ENCODE measurements at regions not wholly inside any gene's neighbourhood (a gene's known extent, or its start where the extent isn't known, plus 50 kb on each side); places are given as distances from the start of the nearest gene placed in this dataset.

- Histone ChIP-seq H3K36me3 (ENCODE audit: control insufficient read depth, insufficient read depth, low read length) (no peaks in the 10 kb centered on the region), H3K9ac (ENCODE audit: low read depth, low read length) (no peak overlapping the region), H3K4me3 (ENCODE audit: low read depth, low read length) (no peak overlapping the region), H3K9me3 (ENCODE audit: control insufficient read depth, insufficient read depth, low read length) (no peaks in the 10 kb centered on the region), H3K27ac (ENCODE audit: low read depth, low read length) (no peak overlapping the region), H3K4me1 (ENCODE audit: control insufficient read depth, insufficient read depth, low read length) (peaks cover 14% of the 10 kb centered on the region), H3K27me3 (ENCODE audit: control insufficient read depth, insufficient read depth, low read length) (no peaks in the 10 kb centered on the region)
Observed at GRCh38 chr1:239538239-239538988, 152.0 kb downstream of the CHRM3 start.

GRCh38 chr1:239539051-239539450, 152.7 kb downstream of the CHRM3 start:
- Histone ChIP-seq H3K36me3 (ENCODE audit: control insufficient read depth, insufficient read depth, low read length) (no peaks in the 10 kb centered on the region), H3K9me3 (ENCODE audit: control insufficient read depth, insufficient read depth, low read length) (no peaks in the 10 kb centered on the region), H3K4me1 (ENCODE audit: control insufficient read depth, insufficient read depth, low read length) (peaks cover 14% of the 10 kb centered on the region), H3K27ac (ENCODE audit: low read depth, low read length) (no peak overlapping the region), H3K9ac (ENCODE audit: low read depth, low read length) (no peak overlapping the region), H3K27me3 (ENCODE audit: control insufficient read depth, insufficient read depth, low read length) (no peaks in the 10 kb centered on the region), H3K4me3 (ENCODE audit: low read depth, low read length) (no peak overlapping the region)

- H3K27me3 ChIP-seq (ENCODE audit: control insufficient read depth, insufficient read depth, low read length) = no peaks in the 10 kb centered on the region
- no peak overlapping the region for H3K4me3 ChIP-seq (ENCODE audit: low read depth, low read length)
- H3K27ac ChIP-seq (ENCODE audit: low read depth, low read length) = no peak overlapping the region
- peaks cover 14% of the 10 kb centered on the region for H3K4me1 ChIP-seq (ENCODE audit: control insufficient read depth, insufficient read depth, low read length)
- no peak overlapping the region for H3K9ac ChIP-seq (ENCODE audit: low read depth, low read length)
- no peaks in the 10 kb centered on the region for H3K9me3 ChIP-seq (ENCODE audit: control insufficient read depth, insufficient read depth, low read length)
- H3K36me3 ChIP-seq (ENCODE audit: control insufficient read depth, insufficient read depth, low read length) = no peaks in the 10 kb centered on the region
Observed at GRCh38 chr1:239539812-239540211, 153.4 kb downstream of the CHRM3 start.

- Histone ChIP-seq H3K27ac (ENCODE audit: low read depth, low read length) (no peak overlapping the region), H3K9me3 (ENCODE audit: control insufficient read depth, insufficient read depth, low read length) (no peaks in the 10 kb centered on the region), H3K4me3 (ENCODE audit: low read depth, low read length) (no peak overlapping the region), H3K9ac (ENCODE audit: low read depth, low read length) (no peak overlapping the region), H3K4me1 (ENCODE audit: control insufficient read depth, insufficient read depth, low read length) (0 out of 2 replicates have a peak, but pooled peaks cover 3% of the 10 kb centered on the region), H3K27me3 (ENCODE audit: control insufficient read depth, insufficient read depth, low read length) (no peaks in the 10 kb centered on the region), H3K36me3 (ENCODE audit: control insufficient read depth, insufficient read depth, low read length) (no peaks in the 10 kb centered on the region)
Observed at GRCh38 chr1:239543873-239544272, 157.5 kb downstream of the CHRM3 start.

GRCh38 chr1:239545466-239545865, 159.1 kb downstream of the CHRM3 start:
- H3K4me3 ChIP-seq (ENCODE audit: low read depth, low read length) = no peak overlapping the region
- H3K27me3 ChIP-seq (ENCODE audit: control insufficient read depth, insufficient read depth, low read length) = no peaks in the 10 kb centered on the region
- H3K9ac ChIP-seq (ENCODE audit: low read depth, low read length) = no peak overlapping the region
- no peaks in the 10 kb centered on the region for H3K36me3 ChIP-seq (ENCODE audit: control insufficient read depth, insufficient read depth, low read length)
- H3K27ac ChIP-seq (ENCODE audit: low read depth, low read length) = no peak overlapping the region
- H3K9me3 ChIP-seq (ENCODE audit: control insufficient read depth, insufficient read depth, low read length) = no peaks in the 10 kb centered on the region
- H3K4me1 ChIP-seq (ENCODE audit: control insufficient read depth, insufficient read depth, low read length) = no peaks in the 10 kb centered on the region

GRCh38 chr1:239547987-239548386, 161.6 kb downstream of the CHRM3 start:
- Histone ChIP-seq H3K36me3 (ENCODE audit: control insufficient read depth, insufficient read depth, low read length) (no peaks in the 10 kb centered on the region), H3K4me3 (ENCODE audit: low read depth, low read length) (no peak overlapping the region), H3K4me1 (ENCODE audit: control insufficient read depth, insufficient read depth, low read length) (no peaks in the 10 kb centered on the region), H3K9ac (ENCODE audit: low read depth, low read length) (no peak overlapping the region), H3K27ac (ENCODE audit: low read depth, low read length) (no peak overlapping the region), H3K27me3 (ENCODE audit: control insufficient read depth, insufficient read depth, low read length) (no peaks in the 10 kb centered on the region), H3K9me3 (ENCODE audit: control insufficient read depth, insufficient read depth, low read length) (no peaks in the 10 kb centered on the region)

GRCh38 chr1:239550178-239550577, 163.8 kb downstream of the CHRM3 start:
- Histone ChIP-seq H3K4me1 (ENCODE audit: control insufficient read depth, insufficient read depth, low read length) (no peaks in the 10 kb centered on the region), H3K27me3 (ENCODE audit: control insufficient read depth, insufficient read depth, low read length) (no peaks in the 10 kb centered on the region), H3K4me3 (ENCODE audit: low read depth, low read length) (no peak overlapping the region), H3K9me3 (ENCODE audit: control insufficient read depth, insufficient read depth, low read length) (no peaks in the 10 kb centered on the region), H3K36me3 (ENCODE audit: control insufficient read depth, insufficient read depth, low read length) (no peaks in the 10 kb centered on the region), H3K27ac (ENCODE audit: low read depth, low read length) (no peak overlapping the region), H3K9ac (ENCODE audit: low read depth, low read length) (no peak overlapping the region)

GRCh38 chr1:239555350-239555749, 169.0 kb downstream of the CHRM3 start:
- Histone ChIP-seq H3K27me3 (ENCODE audit: control insufficient read depth, insufficient read depth, low read length) (no peaks in the 10 kb centered on the region), H3K27ac (ENCODE audit: low read depth, low read length) (no peak overlapping the region), H3K4me1 (ENCODE audit: control insufficient read depth, insufficient read depth, low read length) (no peaks in the 10 kb centered on the region), H3K36me3 (ENCODE audit: control insufficient read depth, insufficient read depth, low read length) (no peaks in the 10 kb centered on the region), H3K9ac (ENCODE audit: low read depth, low read length) (no peak overlapping the region), H3K9me3 (ENCODE audit: control insufficient read depth, insufficient read depth, low read length) (no peaks in the 10 kb centered on the region), H3K4me3 (ENCODE audit: low read depth, low read length) (no peak overlapping the region)

- Histone ChIP-seq H3K9me3 (ENCODE audit: control insufficient read depth, insufficient read depth, low read length) (no peaks in the 10 kb centered on the region), H3K27ac (ENCODE audit: low read depth, low read length) (no peak overlapping the region), H3K27me3 (ENCODE audit: control insufficient read depth, insufficient read depth, low read length) (no peaks in the 10 kb centered on the region), H3K4me1 (ENCODE audit: control insufficient read depth, insufficient read depth, low read length) (peaks cover 4% of the 10 kb centered on the region), H3K9ac (ENCODE audit: low read depth, low read length) (no peak overlapping the region), H3K36me3 (ENCODE audit: control insufficient read depth, insufficient read depth, low read length) (no peaks in the 10 kb centered on the region), H3K4me3 (ENCODE audit: low read depth, low read length) (no peak overlapping the region)
Observed at GRCh38 chr1:239558559-239558958, 172.2 kb downstream of the CHRM3 start.

GRCh38 chr1:239558991-239559390, 172.6 kb downstream of the CHRM3 start:
- Histone ChIP-seq H3K9ac (ENCODE audit: low read depth, low read length) (no peak overlapping the region), H3K27me3 (ENCODE audit: control insufficient read depth, insufficient read depth, low read length) (no peaks in the 10 kb centered on the region), H3K4me1 (ENCODE audit: control insufficient read depth, insufficient read depth, low read length) (peaks cover 4% of the 10 kb centered on the region), H3K4me3 (ENCODE audit: low read depth, low read length) (no peak overlapping the region), H3K9me3 (ENCODE audit: control insufficient read depth, insufficient read depth, low read length) (no peaks in the 10 kb centered on the region), H3K36me3 (ENCODE audit: control insufficient read depth, insufficient read depth, low read length) (no peaks in the 10 kb centered on the region), H3K27ac (ENCODE audit: low read depth, low read length) (no peak overlapping the region)

GRCh38 chr1:239560921-239561320, 174.6 kb downstream of the CHRM3 start:
- Histone ChIP-seq H3K9ac (ENCODE audit: low read depth, low read length) (no peak overlapping the region), H3K27me3 (ENCODE audit: control insufficient read depth, insufficient read depth, low read length) (no peaks in the 10 kb centered on the region), H3K36me3 (ENCODE audit: control insufficient read depth, insufficient read depth, low read length) (no peaks in the 10 kb centered on the region), H3K4me1 (ENCODE audit: control insufficient read depth, insufficient read depth, low read length) (peaks cover 4% of the 10 kb centered on the region), H3K4me3 (ENCODE audit: low read depth, low read length) (no peak overlapping the region), H3K9me3 (ENCODE audit: control insufficient read depth, insufficient read depth, low read length) (no peaks in the 10 kb centered on the region), H3K27ac (ENCODE audit: low read depth, low read length) (no peak overlapping the region)

Measured in HUES48 (cell line).